ENCODE measurements at regions not wholly inside any gene's neighbourhood (a gene's known extent, or its start where the extent isn't known, plus 50 kb on each side); places are given as distances from the start of the nearest gene placed in this dataset.

- TF ChIP-seq CTCF (IDR thresholded peaks at IDR 0.05) = no peak
- no peak for TF ChIP-seq POLR2A (IDR thresholded peaks at IDR 0.05)
These were observed 137.2 kb upstream of the ESX1 start for GRCh38 chrX:104391906-104392305.

All from Peyer's patch (tissue), 4 donors.